T-helper 2 cell treated with Interferon-gamma antibody and Interleukin-4, amounts not matched to agents 5 μg/mL and 100 μg/mL, for 36 hours (primary cell): ENCODE measurements at regions not wholly inside any gene's neighbourhood (a gene's known extent, or its start where the extent isn't known, plus 50 kb on each side); places are given as distances from the start of the nearest gene placed in this dataset.
"Not testable (repeated sequence)": the region's sequence is repeated elsewhere in the genome, so short reads cannot be mapped to it uniquely, and the experiment has no call there.

Source experiments
- DNase-seq: peaks from one replicate; pipeline ENCODE4 v3.0.0; 2021; ENCODE audit warnings: low spot score
- H3K27ac Mint-ChIP-seq: one replicate; pipeline ENCODE4 v1.8.0; 2021; ENCODE audit warnings: mild to moderate bottlenecking, mixed read lengths
- H3K27me3 Mint-ChIP-seq: one replicate; pipeline ENCODE4 v1.8.0; 2021; ENCODE audit warnings: low read depth, mixed read lengths
- H3K36me3 Mint-ChIP-seq: one replicate; pipeline ENCODE4 v1.8.0; 2021; ENCODE audit warnings: low read depth, mixed read lengths
- H3K4me1 Mint-ChIP-seq: one replicate; pipeline ENCODE4 v1.8.0; 2021; ENCODE audit warnings: low read depth, mixed read lengths
- H3K4me3 Mint-ChIP-seq: one replicate; pipeline ENCODE4 v1.8.0; 2022; ENCODE audit warnings: mild to moderate bottlenecking, moderate library complexity, mixed read lengths
- H3K9me3 Mint-ChIP-seq: one replicate; pipeline ENCODE4 v1.8.0; 2021; ENCODE audit warnings: mixed read lengths

GRCh38 chr2:7373156-7373555 is 455.9 kb downstream of the RNF144A start:
- H3K27me3 Mint-ChIP-seq = peaks cover 2% of the 10 kb centered on the region
- no peaks in the 10 kb centered on the region for H3K36me3 Mint-ChIP-seq
- H3K4me3 Mint-ChIP-seq = no peak overlapping the region
- H3K4me1 Mint-ChIP-seq = no peaks in the 10 kb centered on the region
- H3K9me3 Mint-ChIP-seq = peaks cover 12% of the 10 kb centered on the region
- no peak overlapping the region for H3K27ac Mint-ChIP-seq
- DNase-seq = no peak

GRCh38 chr2:7375901-7376300 is 458.7 kb downstream of the RNF144A start:
- H3K36me3 Mint-ChIP-seq = no peaks in the 10 kb centered on the region
- H3K27me3 Mint-ChIP-seq = peaks cover 6% of the 10 kb centered on the region
- no peaks in the 10 kb centered on the region for H3K9me3 Mint-ChIP-seq
- no peak overlapping the region for H3K4me3 Mint-ChIP-seq
- H3K4me1 Mint-ChIP-seq = no peaks in the 10 kb centered on the region
- H3K27ac Mint-ChIP-seq = no peak overlapping the region
- DNase-seq = no peak

- peaks cover 9% of the 10 kb centered on the region for H3K27me3 Mint-ChIP-seq
- no peaks in the 10 kb centered on the region for H3K9me3 Mint-ChIP-seq
- no peaks in the 10 kb centered on the region for H3K36me3 Mint-ChIP-seq
- H3K27ac Mint-ChIP-seq = no peak overlapping the region
- DNase-seq = no peak
- H3K4me3 Mint-ChIP-seq = no peak overlapping the region
- H3K4me1 Mint-ChIP-seq = no peaks in the 10 kb centered on the region
Observed at GRCh38 chr2:7377916-7378569, 460.8 kb downstream of the RNF144A start.

GRCh38 chr2:7378591-7378990 is 461.4 kb downstream of the RNF144A start:
- Mint-ChIP-seq H3K9me3 (no peaks in the 10 kb centered on the region), H3K36me3 (no peaks in the 10 kb centered on the region), H3K4me1 (no peaks in the 10 kb centered on the region), H3K27ac (no peak overlapping the region), H3K4me3 (no peak overlapping the region), H3K27me3 (peaks cover 10% of the 10 kb centered on the region)
- DNase-seq = no peak

- H3K4me3 Mint-ChIP-seq = no peak overlapping the region
- no peaks in the 10 kb centered on the region for H3K36me3 Mint-ChIP-seq
- H3K4me1 Mint-ChIP-seq = no peaks in the 10 kb centered on the region
- H3K27ac Mint-ChIP-seq = no peak overlapping the region
- H3K27me3 Mint-ChIP-seq = peaks cover 12% of the 10 kb centered on the region
- DNase-seq = no peak
- no peaks in the 10 kb centered on the region for H3K9me3 Mint-ChIP-seq
Observed at GRCh38 chr2:7379799-7380198, 462.6 kb downstream of the RNF144A start.

- H3K4me3 Mint-ChIP-seq = no peak overlapping the region
- no peak overlapping the region for H3K27ac Mint-ChIP-seq
- no peak for DNase-seq
- no peaks in the 10 kb centered on the region for H3K9me3 Mint-ChIP-seq
- peaks cover 8% of the 10 kb centered on the region for H3K27me3 Mint-ChIP-seq
- H3K4me1 Mint-ChIP-seq = no peaks in the 10 kb centered on the region
- no peaks in the 10 kb centered on the region for H3K36me3 Mint-ChIP-seq
Observed at GRCh38 chr2:7384773-7385349, 467.6 kb downstream of the RNF144A start.

GRCh38 chr2:7390311-7390710 is 473.1 kb downstream of the RNF144A start:
- H3K27ac Mint-ChIP-seq, H3K36me3 Mint-ChIP-seq, H3K4me1 Mint-ChIP-seq, H3K9me3 Mint-ChIP-seq, H3K4me3 Mint-ChIP-seq, H3K27me3 Mint-ChIP-seq, DNase-seq: not testable (repeated sequence)

- no peaks in the 10 kb centered on the region for H3K4me1 Mint-ChIP-seq
- H3K27ac Mint-ChIP-seq = no peak overlapping the region
- H3K4me3 Mint-ChIP-seq = no peak overlapping the region
Observed at GRCh38 chr2:7392076-7392787, 475.0 kb downstream of the RNF144A start.

GRCh38 chr2:7394195-7394594 is 477.0 kb downstream of the RNF144A start:
- Mint-ChIP-seq H3K27me3 (peaks cover 10% of the 10 kb centered on the region), H3K9me3 (no peaks in the 10 kb centered on the region), H3K4me1 (no peaks in the 10 kb centered on the region), H3K4me3 (no peak overlapping the region), H3K27ac (no peak overlapping the region), H3K36me3 (no peaks in the 10 kb centered on the region)
- no peak for DNase-seq

More at GRCh38 chr2:7392076-7392787, 475.0 kb downstream of the RNF144A start:
- no peaks in the 10 kb centered on the region for H3K36me3 Mint-ChIP-seq
- no peak for DNase-seq
- no peaks in the 10 kb centered on the region for H3K9me3 Mint-ChIP-seq
- H3K27me3 Mint-ChIP-seq = peaks cover 8% of the 10 kb centered on the region

GRCh38 chr2:7400628-7401027 is 483.4 kb downstream of the RNF144A start:
- H3K27me3 Mint-ChIP-seq = peaks cover 39% of the 10 kb centered on the region
- no peak overlapping the region for H3K27ac Mint-ChIP-seq
- DNase-seq = no peak
- peaks cover 14% of the 10 kb centered on the region for H3K4me1 Mint-ChIP-seq
- no peak overlapping the region for H3K4me3 Mint-ChIP-seq
- no peaks in the 10 kb centered on the region for H3K9me3 Mint-ChIP-seq
- no peaks in the 10 kb centered on the region for H3K36me3 Mint-ChIP-seq

GRCh38 chr2:7403092-7403775 is 486.0 kb downstream of the RNF144A start:
- H3K27ac Mint-ChIP-seq = no peak overlapping the region
- peaks cover 14% of the 10 kb centered on the region for H3K4me1 Mint-ChIP-seq
- DNase-seq = no peak
- H3K4me3 Mint-ChIP-seq = no peak overlapping the region
- no peaks in the 10 kb centered on the region for H3K36me3 Mint-ChIP-seq
- H3K27me3 Mint-ChIP-seq = peaks cover 51% of the 10 kb centered on the region
- H3K9me3 Mint-ChIP-seq = no peaks in the 10 kb centered on the region

- H3K4me1 Mint-ChIP-seq = peaks cover 16% of the 10 kb centered on the region
- no peak overlapping the region for H3K4me3 Mint-ChIP-seq
- no peak overlapping the region for H3K27ac Mint-ChIP-seq
- no peaks in the 10 kb centered on the region for H3K9me3 Mint-ChIP-seq
- DNase-seq = no peak
- peaks cover 60% of the 10 kb centered on the region for H3K27me3 Mint-ChIP-seq
- H3K36me3 Mint-ChIP-seq = no peaks in the 10 kb centered on the region
Observed at GRCh38 chr2:7405861-7406715, 488.9 kb downstream of the RNF144A start.

GRCh38 chr2:7407001-7407400 is 489.8 kb downstream of the RNF144A start:
- H3K9me3 Mint-ChIP-seq = no peaks in the 10 kb centered on the region
- no peak for DNase-seq
- no peak overlapping the region for H3K4me3 Mint-ChIP-seq
- H3K27me3 Mint-ChIP-seq = peaks cover 56% of the 10 kb centered on the region
- no peaks in the 10 kb centered on the region for H3K36me3 Mint-ChIP-seq
- H3K4me1 Mint-ChIP-seq = peaks cover 16% of the 10 kb centered on the region
- no peak overlapping the region for H3K27ac Mint-ChIP-seq
